Activated CD8-positive, alpha-beta T cell treated with anti-CD3 and anti-CD28 coated beads for 36 hours (primary cell): ENCODE measurements at regions not wholly inside any gene's neighbourhood (a gene's known extent, or its start where the extent isn't known, plus 50 kb on each side); places are given as distances from the start of the nearest gene placed in this dataset.

Experiments used
- ATAC-seq: fragments of 200-7000 bp; cut with Tn5 transposase; one replicate; pipeline ENCODE4 v1.10.0; 2021; ENCODE audit warnings: mild to moderate bottlenecking, moderate library complexity
- CTCF ChIA-PET: fragments of 350-600 bp; sonication (Branson Sonifier 250); formaldehyde crosslinking; loops from one replicate; lab custom pipeline; 2021; ENCODE audit warnings: antibody characterized with exemption; lab: Charles Lee
- POLR2A ChIA-PET: fragments of 350-600 bp; sonication (Branson Sonifier 250); formaldehyde crosslinking; loops from one replicate; lab custom pipeline; 2021; ENCODE audit warnings: antibody characterized with exemption; lab: Charles Lee
- DNase-seq: peaks from one replicate; pipeline ENCODE4 v3.0.0-alpha.2; 2020
- H3K27ac Mint-ChIP-seq: one replicate; pipeline ENCODE4 v1.8.0; 2021; ENCODE audit warnings: mild to moderate bottlenecking, mixed read lengths
- H3K27me3 Mint-ChIP-seq: one replicate; pipeline ENCODE4 v1.8.0; 2021; ENCODE audit warnings: mixed read lengths
- H3K36me3 Mint-ChIP-seq: one replicate; pipeline ENCODE4 v1.8.0; 2021; ENCODE audit warnings: low read depth, mixed read lengths
- H3K4me1 Mint-ChIP-seq: one replicate; pipeline ENCODE4 v1.8.0; 2021; ENCODE audit warnings: low read depth, mixed read lengths
- H3K4me3 Mint-ChIP-seq: one replicate; pipeline ENCODE4 v1.8.0; 2021; ENCODE audit warnings: mild to moderate bottlenecking, moderate library complexity, mixed read lengths
- H3K9me3 Mint-ChIP-seq: one replicate; pipeline ENCODE4 v1.8.0; 2021; ENCODE audit warnings: mixed read lengths
- CTCF ChIP-seq: fragments of 200-600 bp; IDR thresholded peaks from one replicate; pipeline ENCODE4 v1.8.0; 2022; ENCODE audit warnings: antibody characterized with exemption, mild to moderate bottlenecking
- intact Hi-C: fragments of 100-400 bp; cut with micrococcal nuclease; formaldehyde crosslinking; loops from one replicate; pipeline ENCODE4 v1.10.0; 2022

- Mint-ChIP-seq H3K27me3 (peaks cover 3% of the 10 kb centered on the region), H3K4me1 (no peaks in the 10 kb centered on the region), H3K27ac (no peak overlapping the region), H3K36me3 (no peaks in the 10 kb centered on the region), H3K4me3 (no peak overlapping the region), H3K9me3 (no peaks in the 10 kb centered on the region)
- no peak for TF ChIP-seq CTCF
- CTCF ChIA-PET = no interaction called here
- DNase-seq = no peak
- POLR2A ChIA-PET = no interaction called here
- intact Hi-C loops = no loop called here
- no peak for ATAC-seq
Measured at GRCh38 chr1:29870621-29871020, 634.3 kb downstream of the PTPRU start.

- Mint-ChIP-seq H3K27me3 (peaks cover 3% of the 10 kb centered on the region), H3K27ac (no peak overlapping the region), H3K4me1 (no peaks in the 10 kb centered on the region), H3K4me3 (no peak overlapping the region), H3K36me3 (no peaks in the 10 kb centered on the region), H3K9me3 (no peaks in the 10 kb centered on the region)
- ChIA-PET CTCF (no interaction called here), POLR2A (interaction anchor here (0.6 kb wide), 1 partner anchor 1359 kb away, joined by 3 read pairs; no protein-coding TSS in a partner anchor)
- intact Hi-C loops = no loop called here
- DNase-seq (no peak), ATAC-seq (no peak)
- TF ChIP-seq CTCF = no peak
Measured at GRCh38 chr1:29869802-29870201, 633.5 kb downstream of the PTPRU start.

GRCh38 chr1:29868944-29869343 is 632.6 kb downstream of the PTPRU start:
- no peak overlapping the region for H3K4me3 Mint-ChIP-seq
- CTCF ChIA-PET = no interaction called here
- no peaks in the 10 kb centered on the region for H3K36me3 Mint-ChIP-seq
- H3K27me3 Mint-ChIP-seq = peaks cover 2% of the 10 kb centered on the region
- no peak overlapping the region for H3K27ac Mint-ChIP-seq
- H3K9me3 Mint-ChIP-seq = no peaks in the 10 kb centered on the region
- H3K4me1 Mint-ChIP-seq = no peaks in the 10 kb centered on the region
- POLR2A ChIA-PET = no interaction called here
- ATAC-seq (no peak), DNase-seq (no peak)
- intact Hi-C loops = no loop called here
- TF ChIP-seq CTCF = no peak

GRCh38 chr1:29868096-29868495 is 631.8 kb downstream of the PTPRU start:
- DNase-seq (no peak), ATAC-seq (no peak)
- CTCF ChIA-PET = no interaction called here
- Mint-ChIP-seq H3K9me3 (no peaks in the 10 kb centered on the region), H3K4me3 (no peak overlapping the region), H3K27me3 (peaks cover 2% of the 10 kb centered on the region), H3K27ac (no peak overlapping the region), H3K36me3 (no peaks in the 10 kb centered on the region), H3K4me1 (no peaks in the 10 kb centered on the region)
- POLR2A ChIA-PET = no interaction called here
- intact Hi-C loops = no loop called here
- no peak for TF ChIP-seq CTCF

GRCh38 chr1:29865051-29865450 is 628.7 kb downstream of the PTPRU start:
- CTCF ChIA-PET = no interaction called here
- POLR2A ChIA-PET = no interaction called here
- Mint-ChIP-seq H3K9me3 (peaks cover 9% of the 10 kb centered on the region), H3K27me3 (peaks cover 2% of the 10 kb centered on the region), H3K4me3 (no peak overlapping the region), H3K27ac (no peak overlapping the region), H3K36me3 (no peaks in the 10 kb centered on the region), H3K4me1 (no peaks in the 10 kb centered on the region)
- ATAC-seq (no peak), DNase-seq (no peak)
- intact Hi-C loops = no loop called here
- TF ChIP-seq CTCF = no peak
